Upper lobe of right lung (tissue), 1 donor: ENCODE measurements at regions not wholly inside any gene's neighbourhood (a gene's known extent, or its start where the extent isn't known, plus 50 kb on each side); places are given as distances from the start of the nearest gene placed in this dataset.

ENCODE experiments used
- ATAC-seq: fragments of 200-7000 bp; cut with Tn5 transposase; one replicate; pipeline ENCODE4 v1.9.1; 2020; ENCODE audit warnings: mild to moderate bottlenecking, moderate library complexity
- DNase-seq: peaks from one replicate; pipeline ENCODE4 v3.0.0-alpha.2; 2020
- H3K27ac ChIP-seq: fragments of 200-600 bp; one replicate; pipeline ENCODE4 v1.8.0; 2022
- H3K27me3 ChIP-seq: fragments of 200-600 bp; one replicate; pipeline ENCODE4 v1.8.0; 2022; ENCODE audit warnings: mild to moderate bottlenecking
- H3K36me3 ChIP-seq: fragments of 200-600 bp; one replicate; pipeline ENCODE4 v1.8.0; 2022
- H3K4me1 ChIP-seq: fragments of 200-600 bp; one replicate; pipeline ENCODE4 v1.8.0; 2022
- H3K4me3 ChIP-seq: fragments of 200-600 bp; one replicate; pipeline ENCODE4 v1.8.0; 2022; ENCODE audit warnings: mild to moderate bottlenecking
- H3K9me3 ChIP-seq: fragments of 200-600 bp; one replicate; pipeline ENCODE4 v1.8.0; 2022
- CTCF ChIP-seq: fragments of 200-600 bp; IDR thresholded peaks from one replicate; pipeline ENCODE4 v1.8.0; 2022; ENCODE audit warnings: antibody characterized with exemption
- intact Hi-C: fragments of 100-400 bp; cut with DNase I; formaldehyde crosslinking; loops from one replicate; pipeline ENCODE4 v1.11.0; 2022
- donor health status: DM: no; HTN: yes; CAD: no; lungs with severe emphysema.

- no peak for TF ChIP-seq CTCF
- ATAC-seq (no peak), DNase-seq (no peak)
- peaks cover 15% of the 10 kb centered on the region for H3K27me3 ChIP-seq
- no peak overlapping the region for H3K4me3 ChIP-seq
- H3K27ac ChIP-seq, result no peak overlapping the region
- no peaks in the 10 kb centered on the region for H3K9me3 ChIP-seq
- no peaks in the 10 kb centered on the region for H3K4me1 ChIP-seq
- no peaks in the 10 kb centered on the region for H3K36me3 ChIP-seq
- intact Hi-C loops, result no loop called here
Measured at GRCh38 chr1:29829448-29830344, 593.4 kb downstream of the PTPRU start.

DNA sequence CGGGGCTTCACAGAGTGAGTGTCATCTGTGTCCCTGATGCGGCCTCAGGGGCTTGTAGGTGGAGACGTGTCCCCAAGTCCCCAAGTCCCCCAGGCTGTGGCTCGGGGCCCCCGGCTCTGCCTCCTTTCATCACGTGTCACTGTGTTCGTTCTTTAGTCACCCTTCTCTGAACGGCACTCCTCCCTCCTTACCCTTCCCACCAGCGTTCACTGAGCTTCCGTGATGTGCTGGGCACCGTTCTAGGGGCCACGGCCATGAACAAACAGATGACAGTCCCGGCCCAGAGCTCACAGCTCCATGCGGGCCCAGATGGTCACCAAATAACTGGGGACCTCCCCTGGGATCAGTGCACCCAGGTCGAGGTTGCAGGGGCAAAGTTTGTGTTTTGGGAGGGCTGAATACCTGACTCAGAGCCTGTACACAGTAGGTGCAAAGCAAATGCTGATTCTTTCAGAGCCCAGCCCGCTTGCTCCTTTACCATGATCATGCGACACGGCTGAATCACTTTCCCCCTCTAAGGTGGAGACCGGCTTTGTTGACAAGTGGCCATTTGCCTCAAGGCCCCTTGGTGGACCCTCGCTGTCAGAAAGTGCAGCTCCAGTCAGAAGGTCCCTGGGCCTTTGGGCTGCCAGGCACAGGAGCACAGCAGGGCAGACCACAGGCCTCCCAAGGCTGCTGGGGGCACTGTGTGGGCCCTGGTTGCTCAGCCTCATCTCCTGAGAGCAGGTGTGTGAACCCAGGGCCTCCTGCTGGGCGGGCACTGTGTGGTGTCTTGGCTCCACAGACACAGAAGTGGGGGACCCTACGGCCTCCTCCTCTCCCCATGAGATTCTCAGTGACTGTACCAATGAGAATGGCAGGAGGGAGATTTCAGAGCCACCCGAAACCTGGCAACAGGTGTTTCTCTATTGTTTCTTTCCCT, 592.5 kb downstream of the PTPRU start:
- Histone ChIP-seq H3K4me3 (no peak overlapping the region), H3K36me3 (no peaks in the 10 kb centered on the region), H3K9me3 (no peaks in the 10 kb centered on the region), H3K4me1 (no peaks in the 10 kb centered on the region), H3K27ac (no peak overlapping the region), H3K27me3 (peaks cover 23% of the 10 kb centered on the region)
- no peak for TF ChIP-seq CTCF
- ATAC-seq (no peak), DNase-seq (no peak)
- intact Hi-C loops, result no loop called here

GRCh38 chr1:29827801-29828525, 591.6 kb downstream of the PTPRU start:
- H3K27ac ChIP-seq, result no peak overlapping the region
- H3K4me3 ChIP-seq, result no peak overlapping the region
- TF ChIP-seq CTCF, result no peak
- intact Hi-C loops, result no loop called here
- H3K27me3 ChIP-seq, result peaks cover 29% of the 10 kb centered on the region
- DNase-seq (no peak), ATAC-seq (no peak)
- no peaks in the 10 kb centered on the region for H3K4me1 ChIP-seq
- H3K36me3 ChIP-seq, result no peaks in the 10 kb centered on the region
- no peaks in the 10 kb centered on the region for H3K9me3 ChIP-seq

GRCh38 chr1:29827237-29827750, 591.0 kb downstream of the PTPRU start:
- Histone ChIP-seq H3K36me3 (no peaks in the 10 kb centered on the region), H3K27ac (no peak overlapping the region), H3K27me3 (peaks cover 29% of the 10 kb centered on the region), H3K9me3 (no peaks in the 10 kb centered on the region), H3K4me1 (no peaks in the 10 kb centered on the region), H3K4me3 (no peak overlapping the region)
- intact Hi-C loops, result no loop called here
- no peak for ATAC-seq
- no peak for DNase-seq
- TF ChIP-seq CTCF, result no peak

DNA sequence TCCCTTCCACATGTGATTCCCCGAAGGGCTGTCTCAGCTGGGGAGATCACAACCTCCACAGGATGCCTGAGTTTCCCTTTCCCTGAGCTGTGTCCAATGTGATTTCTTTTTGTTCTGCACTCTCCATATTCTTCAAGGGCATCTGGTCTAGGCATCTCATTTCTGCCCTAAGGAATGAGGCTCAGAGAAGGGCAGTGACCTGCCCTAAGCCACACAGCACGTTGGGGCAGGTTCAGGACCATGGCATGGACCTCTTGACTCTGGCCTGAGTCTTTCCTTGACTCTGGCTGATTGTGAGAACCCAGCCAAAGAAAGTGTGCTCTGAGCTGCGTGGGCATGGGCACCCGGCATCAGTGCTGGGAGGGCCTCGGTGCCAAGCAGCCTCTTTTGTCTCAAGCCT, 590.3 kb downstream of the PTPRU start:
- DNase-seq (no peak), ATAC-seq (no peak)
- H3K36me3 ChIP-seq, result no peaks in the 10 kb centered on the region
- H3K4me1 ChIP-seq, result no peaks in the 10 kb centered on the region
- no peaks in the 10 kb centered on the region for H3K9me3 ChIP-seq
- peaks cover 29% of the 10 kb centered on the region for H3K27me3 ChIP-seq
- no peak for TF ChIP-seq CTCF
- intact Hi-C loops, result no loop called here
- no peak overlapping the region for H3K4me3 ChIP-seq
- no peak overlapping the region for H3K27ac ChIP-seq
